ENCODE measurements at regions not wholly inside any gene's neighbourhood (a gene's known extent, or its start where the extent isn't known, plus 50 kb on each side); places are given as distances from the start of the nearest gene placed in this dataset.

DNA sequence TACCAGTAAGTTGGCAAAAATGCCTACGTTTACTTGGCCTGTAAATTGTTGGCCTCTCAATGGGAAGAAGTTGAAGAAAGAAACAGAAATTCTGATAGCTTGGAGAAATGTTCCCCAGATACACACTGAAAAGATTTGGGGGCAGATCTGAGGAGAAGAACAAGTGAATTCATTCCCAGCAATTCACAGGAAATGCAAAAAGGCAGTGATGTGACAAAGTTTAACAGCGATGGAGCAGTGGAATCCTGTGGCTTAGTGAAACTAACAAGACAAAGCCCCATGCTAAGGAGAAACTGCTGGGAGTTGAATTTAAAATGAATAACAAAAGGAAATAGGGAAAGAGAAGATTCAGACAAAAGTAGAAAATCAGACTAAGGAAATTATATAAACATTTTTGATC, 213.2 kb upstream of the EDIL3 start:
- H3K27ac ChIP-seq: no peak overlapping the region
- H3K9ac ChIP-seq (ENCODE audit: low read depth in 2 of 2, low read length in 2 of 2): no peak overlapping the region
- intact Hi-C loops (cut with DNase I): no loop called here
- no peaks in the 10 kb centered on the region for H3K27me3 ChIP-seq
- no peaks in the 10 kb centered on the region for H3K9me3 ChIP-seq
- DNase-seq: no peak
- no peaks in the 10 kb centered on the region for H3K4me1 ChIP-seq
- no peaks in the 10 kb centered on the region for H3K36me3 ChIP-seq
- TF ChIP-seq, protein P1, sequence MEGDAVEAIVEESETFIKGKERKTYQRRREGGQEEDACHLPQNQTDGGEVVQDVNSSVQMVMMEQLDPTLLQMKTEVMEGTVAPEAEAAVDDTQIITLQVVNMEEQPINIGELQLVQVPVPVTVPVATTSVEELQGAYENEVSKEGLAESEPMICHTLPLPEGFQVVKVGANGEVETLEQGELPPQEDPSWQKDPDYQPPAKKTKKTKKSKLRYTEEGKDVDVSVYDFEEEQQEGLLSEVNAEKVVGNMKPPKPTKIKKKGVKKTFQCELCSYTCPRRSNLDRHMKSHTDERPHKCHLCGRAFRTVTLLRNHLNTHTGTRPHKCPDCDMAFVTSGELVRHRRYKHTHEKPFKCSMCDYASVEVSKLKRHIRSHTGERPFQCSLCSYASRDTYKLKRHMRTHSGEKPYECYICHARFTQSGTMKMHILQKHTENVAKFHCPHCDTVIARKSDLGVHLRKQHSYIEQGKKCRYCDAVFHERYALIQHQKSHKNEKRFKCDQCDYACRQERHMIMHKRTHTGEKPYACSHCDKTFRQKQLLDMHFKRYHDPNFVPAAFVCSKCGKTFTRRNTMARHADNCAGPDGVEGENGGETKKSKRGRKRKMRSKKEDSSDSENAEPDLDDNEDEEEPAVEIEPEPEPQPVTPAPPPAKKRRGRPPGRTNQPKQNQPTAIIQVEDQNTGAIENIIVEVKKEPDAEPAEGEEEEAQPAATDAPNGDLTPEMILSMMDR (IDR thresholded peaks at IDR 0.05): no peak
- H3K4me3 ChIP-seq: no peak overlapping the region

DNA sequence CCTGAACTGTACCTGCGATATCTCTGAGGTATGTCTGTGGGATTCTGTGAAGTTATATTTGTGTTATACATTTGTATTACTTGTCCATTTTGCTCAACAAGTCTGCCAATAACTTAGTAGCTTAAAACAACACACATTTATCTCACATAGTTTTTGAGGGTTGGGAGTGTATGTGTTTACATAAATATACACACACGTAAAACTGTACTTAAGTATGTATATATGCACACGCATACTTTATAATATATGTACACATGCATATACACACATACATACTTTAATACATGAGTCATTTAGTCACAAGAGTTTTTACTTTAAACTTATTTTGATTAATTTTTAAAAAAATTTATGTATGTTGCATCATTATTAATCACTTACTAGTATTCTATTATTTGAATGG, 205.9 kb upstream of the EDIL3 start:
- H3K9me3 ChIP-seq: no peaks in the 10 kb centered on the region
- intact Hi-C loops (cut with DNase I): no loop called here
- no peaks in the 10 kb centered on the region for H3K27me3 ChIP-seq
- H3K36me3 ChIP-seq: no peaks in the 10 kb centered on the region
- DNase-seq: no peak
- H3K9ac ChIP-seq (ENCODE audit: low read depth in 2 of 2, low read length in 2 of 2): no peak overlapping the region
- H3K4me3 ChIP-seq: no peak overlapping the region
- H3K4me1 ChIP-seq: no peaks in the 10 kb centered on the region
- H3K27ac ChIP-seq: no peak overlapping the region
- TF ChIP-seq, protein P1 (IDR thresholded peaks at IDR 0.05): no peak

DNA sequence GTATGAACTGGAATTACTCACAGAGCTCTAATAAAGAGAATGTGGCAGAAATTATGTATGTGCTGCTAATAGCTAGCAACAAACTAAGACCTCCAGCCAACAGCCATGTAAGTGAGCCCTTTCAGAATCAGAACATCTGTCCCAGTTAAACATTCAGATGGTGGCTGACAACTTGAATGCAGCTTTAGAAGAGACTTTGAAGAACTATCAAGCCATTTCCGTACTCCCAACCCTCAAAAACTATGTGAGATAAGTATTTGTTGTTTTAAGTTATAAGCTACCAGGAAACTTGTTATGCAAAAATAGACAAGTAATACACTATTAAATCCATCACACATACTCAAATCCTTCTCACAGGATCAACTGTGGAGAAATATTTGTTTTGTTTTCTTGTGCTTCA, 205.2 kb upstream of the EDIL3 start:
- intact Hi-C loops (cut with DNase I): no loop called here
- no peak overlapping the region for H3K9ac ChIP-seq (ENCODE audit: low read depth in 2 of 2, low read length in 2 of 2)
- H3K4me1 ChIP-seq: no peaks in the 10 kb centered on the region
- H3K9me3 ChIP-seq: no peaks in the 10 kb centered on the region
- no peaks in the 10 kb centered on the region for H3K36me3 ChIP-seq
- no peaks in the 10 kb centered on the region for H3K27me3 ChIP-seq
- H3K27ac ChIP-seq: no peak overlapping the region
- no peak for DNase-seq
- TF ChIP-seq, protein P1 (IDR thresholded peaks at IDR 0.05): no peak
- H3K4me3 ChIP-seq: no peak overlapping the region

DNA sequence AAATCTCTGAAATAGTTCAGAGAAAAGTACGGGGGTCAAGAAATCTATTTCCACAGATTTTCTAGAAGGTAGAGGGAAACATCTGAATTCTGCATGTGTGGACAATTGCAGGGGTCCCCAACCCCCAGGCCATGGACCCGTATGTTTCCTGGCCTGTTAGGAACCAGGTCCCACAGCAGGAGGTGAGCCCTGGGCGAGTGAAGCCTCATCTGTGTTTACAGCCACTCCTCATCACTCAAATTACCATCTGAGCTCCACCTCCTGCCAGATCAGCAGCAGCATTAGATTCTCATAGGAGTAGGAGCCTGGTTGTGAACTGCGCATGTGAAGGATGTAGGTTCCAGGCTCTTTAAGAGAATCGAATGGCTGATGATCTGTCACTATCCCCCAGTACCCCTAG, 200.5 kb upstream of the EDIL3 start:
- H3K9ac ChIP-seq (ENCODE audit: low read depth in 2 of 2, low read length in 2 of 2): no peak overlapping the region
- no peaks in the 10 kb centered on the region for H3K4me1 ChIP-seq
- no peak overlapping the region for H3K27ac ChIP-seq
- intact Hi-C loops (cut with DNase I): no loop called here
- H3K9me3 ChIP-seq: no peaks in the 10 kb centered on the region
- TF ChIP-seq, protein P1 (IDR thresholded peaks at IDR 0.05): no peak
- H3K27me3 ChIP-seq: no peaks in the 10 kb centered on the region
- DNase-seq: no peak
- no peaks in the 10 kb centered on the region for H3K36me3 ChIP-seq
- no peak overlapping the region for H3K4me3 ChIP-seq

DNA sequence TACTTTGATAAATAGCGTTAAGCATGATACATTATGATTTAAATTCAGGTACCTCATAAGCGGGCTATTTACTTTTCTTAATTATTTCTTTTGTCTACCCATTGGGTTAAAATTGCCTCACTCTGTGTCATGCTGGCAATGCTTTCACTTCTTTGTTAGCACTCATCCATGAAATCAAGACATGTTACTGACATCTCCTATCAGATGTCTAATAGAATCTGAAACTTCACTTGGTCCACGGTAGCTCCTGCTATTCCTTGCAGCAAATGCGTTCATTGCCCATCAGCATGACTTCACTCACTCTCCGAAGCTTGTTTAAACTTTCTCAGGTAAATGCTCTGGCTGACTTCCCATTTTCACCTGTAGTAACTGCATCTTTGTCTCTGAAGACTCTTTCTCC, 193.5 kb upstream of the EDIL3 start:
- Histone ChIP-seq H3K4me1 (no peaks in the 10 kb centered on the region), H3K9ac (ENCODE audit: low read depth in 2 of 2, low read length in 2 of 2) (no peak overlapping the region), H3K27ac (no peak overlapping the region), H3K9me3 (no peaks in the 10 kb centered on the region), H3K4me3 (no peak overlapping the region), H3K36me3 (no peaks in the 10 kb centered on the region), H3K27me3 (no peaks in the 10 kb centered on the region)
- intact Hi-C loops (cut with DNase I): no loop called here
- DNase-seq: no peak
- TF ChIP-seq, protein P1 (IDR thresholded peaks at IDR 0.05): no peak
